Limb (tissue), 2 donors: ENCODE measurements at regions not wholly inside any gene's neighbourhood (a gene's known extent, or its start where the extent isn't known, plus 50 kb on each side); places are given as distances from the start of the nearest gene placed in this dataset.

Experiments used
- DNase-seq, 2 donors: peaks; one replicate each; pipeline ENCODE4 v3.0.0-alpha.2; 2016; ENCODE audit errors: extremely low spot score in 2 of 2

GRCh38 chr10:28077889-28078288, 79.0 kb upstream of the ODAD2 start:
- no peak for DNase-seq

GRCh38 chr10:28075424-28075823, 76.5 kb upstream of the ODAD2 start:
- DNase-seq = no peak

- no peak for DNase-seq
Measured at GRCh38 chr10:28072573-28072972, 73.7 kb upstream of the ODAD2 start.

- DNase-seq = no peak
Measured at GRCh38 chr10:28060031-28060607, 61.2 kb upstream of the ODAD2 start.

GRCh38 chr10:28058746-28059145, 59.9 kb upstream of the ODAD2 start:
- no peak for DNase-seq

- peak in 1 of 2 donors; percentile 15 for DNase-seq
Measured at GRCh38 chr10:28054228-28054860, 55.5 kb upstream of the ODAD2 start.

- no peak for DNase-seq
Measured at GRCh38 chr10:28049286-28049685, 50.4 kb upstream of the ODAD2 start.
